Hepatocyte (in vitro differentiated cells): ENCODE measurements at regions not wholly inside any gene's neighbourhood (a gene's known extent, or its start where the extent isn't known, plus 50 kb on each side); places are given as distances from the start of the nearest gene placed in this dataset.
"Not testable (repeated sequence)": the region's sequence is repeated elsewhere in the genome, so short reads cannot be mapped to it uniquely, and the experiment has no call there.

Experiments used
- DNase-seq: peaks from one replicate; pipeline ENCODE4 v3.0.0-alpha.2; 2016; ENCODE audit warnings: low spot score
- H2AFZ ChIP-seq: fragments of 200-600 bp; sonication (generic); 2 replicates; pipeline ENCODE4 v1.6.0; 2016; ENCODE audit warnings: antibody characterized with exemption, mild to moderate bottlenecking
- H3K27ac ChIP-seq: fragments of 200-600 bp; sonication (generic); 2 replicates; pipeline ENCODE4 v1.5.1; 2016; ENCODE audit warnings: mild to moderate bottlenecking
- H3K27me3 ChIP-seq: fragments of 200-600 bp; sonication (generic); 2 replicates; pipeline ENCODE4 v1.6.1; 2016
- H3K36me3 ChIP-seq: fragments of 200-600 bp; sonication (generic); replicated peaks from 2 replicates; pipeline ENCODE4 v1.5.1; 2016; ENCODE audit warnings: low read depth; ENCODE audit not compliant: insufficient read depth
- H3K4me1 ChIP-seq: fragments of 200-600 bp; sonication (generic); 2 replicates; pipeline ENCODE4 v1.5.1; 2016; ENCODE audit warnings: mild to moderate bottlenecking, moderate library complexity; ENCODE audit not compliant: insufficient read depth
- H3K4me2 ChIP-seq: fragments of 200-600 bp; sonication (generic); 2 replicates; pipeline ENCODE4 v1.6.0; 2016
- H3K4me3 ChIP-seq: fragments of 200-600 bp; sonication (generic); 2 replicates; pipeline ENCODE4 v1.5.1; 2016; ENCODE audit warnings: mild to moderate bottlenecking
- H3K79me2 ChIP-seq: fragments of 200-600 bp; sonication (generic); 2 replicates; pipeline ENCODE4 v1.6.0; 2017; ENCODE audit warnings: mild to moderate bottlenecking
- H3K9me2 ChIP-seq: fragments of 200-600 bp; sonication (generic); replicated peaks from 2 replicates; pipeline ENCODE4 v1.6.0; 2017; ENCODE audit warnings: mild to moderate bottlenecking; ENCODE audit not compliant: insufficient read depth
- H3K9me3 ChIP-seq: fragments of 200-600 bp; sonication (generic); 2 replicates; pipeline ENCODE4 v1.5.1; 2016; ENCODE audit warnings: low read depth, mild to moderate bottlenecking
- H4K20me1 ChIP-seq: fragments of 200-600 bp; sonication (generic); 2 replicates; pipeline ENCODE4 v1.6.0; 2016; ENCODE audit warnings: mild to moderate bottlenecking; ENCODE audit not compliant: insufficient read depth, poor library complexity, severe bottlenecking
- EZH2 ChIP-seq: fragments of 200-600 bp; sonication (generic); IDR thresholded peaks from 2 replicates; pipeline ENCODE4 v1.6.1; 2016; ENCODE audit warnings: antibody characterized with exemption, mild to moderate bottlenecking, borderline replicate concordance
- EZH2phosphoT487 ChIP-seq: fragments of 200-600 bp; sonication (generic); IDR thresholded peaks from one replicate; pipeline ENCODE4 v1.6.1; 2018; ENCODE audit warnings: antibody characterized with exemption, mild to moderate bottlenecking, low read depth, moderate library complexity; ENCODE audit not compliant: unreplicated experiment, severe bottlenecking
- WGBS: methylation state at CpG from one replicate; pipeline ENCODE4 v1.1.6; 2016; ENCODE audit warnings: low lambda C conversion rate; ENCODE audit errors: missing lambda C conversion rate; 5-methylcytosine and 5-hydroxymethylcytosine counted together
- TF ChIP-seq, protein P1 (sequence below): fragments of 200-600 bp; sonication (generic); IDR thresholded peaks from 2 replicates; pipeline ENCODE4 v1.5.1; 2016; ENCODE audit warnings: antibody characterized with exemption, mild to moderate bottlenecking; ENCODE audit not compliant: poor library complexity

GRCh38 chr4:138460477-138461414, 218.6 kb upstream of the SLC7A11 start:
- H3K27ac ChIP-seq = peak overlapping the region; percentile 35
- H3K79me2 ChIP-seq = no peaks in the 10 kb centered on the region
- 75% methylated on average over 6 of the region's 6 CpGs for WGBS

DNA sequence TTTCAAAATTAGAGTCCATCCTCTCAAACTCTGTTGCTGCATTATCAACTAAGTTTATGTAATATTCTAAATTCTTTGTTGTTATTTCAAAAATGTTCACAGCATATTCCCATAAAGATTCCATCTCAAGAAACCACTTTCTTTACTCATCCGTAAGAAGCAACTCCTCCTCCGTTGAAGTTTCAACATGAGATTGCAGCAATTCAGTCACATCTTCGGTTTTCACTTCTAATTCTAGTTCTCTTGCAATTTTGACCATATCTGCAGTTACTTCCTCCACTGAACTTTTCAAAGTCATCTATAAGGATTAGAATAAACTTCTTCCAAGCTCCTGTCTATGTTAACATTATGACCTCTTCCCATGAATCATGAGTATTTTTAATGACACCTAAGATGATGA, 216.6 kb upstream of the SLC7A11 start:
- DNase-seq = no peak
- H3K79me2 ChIP-seq = no peaks in the 10 kb centered on the region
- H3K4me3 ChIP-seq = no peak overlapping the region
- WGBS = 92% methylated on average over 3 of the region's 3 CpGs
- H3K9me2 ChIP-seq = no peaks in the 10 kb centered on the region
- no peak overlapping the region for H2AFZ ChIP-seq
- TF ChIP-seq, protein P1, sequence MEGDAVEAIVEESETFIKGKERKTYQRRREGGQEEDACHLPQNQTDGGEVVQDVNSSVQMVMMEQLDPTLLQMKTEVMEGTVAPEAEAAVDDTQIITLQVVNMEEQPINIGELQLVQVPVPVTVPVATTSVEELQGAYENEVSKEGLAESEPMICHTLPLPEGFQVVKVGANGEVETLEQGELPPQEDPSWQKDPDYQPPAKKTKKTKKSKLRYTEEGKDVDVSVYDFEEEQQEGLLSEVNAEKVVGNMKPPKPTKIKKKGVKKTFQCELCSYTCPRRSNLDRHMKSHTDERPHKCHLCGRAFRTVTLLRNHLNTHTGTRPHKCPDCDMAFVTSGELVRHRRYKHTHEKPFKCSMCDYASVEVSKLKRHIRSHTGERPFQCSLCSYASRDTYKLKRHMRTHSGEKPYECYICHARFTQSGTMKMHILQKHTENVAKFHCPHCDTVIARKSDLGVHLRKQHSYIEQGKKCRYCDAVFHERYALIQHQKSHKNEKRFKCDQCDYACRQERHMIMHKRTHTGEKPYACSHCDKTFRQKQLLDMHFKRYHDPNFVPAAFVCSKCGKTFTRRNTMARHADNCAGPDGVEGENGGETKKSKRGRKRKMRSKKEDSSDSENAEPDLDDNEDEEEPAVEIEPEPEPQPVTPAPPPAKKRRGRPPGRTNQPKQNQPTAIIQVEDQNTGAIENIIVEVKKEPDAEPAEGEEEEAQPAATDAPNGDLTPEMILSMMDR = no peak
- no peak for TF ChIP-seq EZH2phosphoT487
- TF ChIP-seq EZH2 = no peak
- no peaks in the 10 kb centered on the region for H4K20me1 ChIP-seq
- no peak overlapping the region for H3K4me2 ChIP-seq
- no peaks in the 10 kb centered on the region for H3K9me3 ChIP-seq
- H3K27ac ChIP-seq = no peak overlapping the region
- H3K36me3 ChIP-seq = no peaks in the 10 kb centered on the region
- H3K4me1 ChIP-seq = no peaks in the 10 kb centered on the region
- no peaks in the 10 kb centered on the region for H3K27me3 ChIP-seq

More at GRCh38 chr4:138460477-138461414, 218.6 kb upstream of the SLC7A11 start:
- TF ChIP-seq EZH2phosphoT487 = peak; percentile 92
- TF ChIP-seq, protein P1 = no peak
- TF ChIP-seq EZH2 = no peak
- Histone ChIP-seq H3K36me3 (no peaks in the 10 kb centered on the region), H3K4me3 (no peak overlapping the region), H3K4me2 (no peak overlapping the region), H2AFZ (no peak overlapping the region), H3K27me3 (no peaks in the 10 kb centered on the region), H3K9me2 (no peaks in the 10 kb centered on the region), H3K9me3 (no peaks in the 10 kb centered on the region), H4K20me1 (no peaks in the 10 kb centered on the region), H3K4me1 (no peaks in the 10 kb centered on the region)
- peak; percentile 23 for DNase-seq

DNA sequence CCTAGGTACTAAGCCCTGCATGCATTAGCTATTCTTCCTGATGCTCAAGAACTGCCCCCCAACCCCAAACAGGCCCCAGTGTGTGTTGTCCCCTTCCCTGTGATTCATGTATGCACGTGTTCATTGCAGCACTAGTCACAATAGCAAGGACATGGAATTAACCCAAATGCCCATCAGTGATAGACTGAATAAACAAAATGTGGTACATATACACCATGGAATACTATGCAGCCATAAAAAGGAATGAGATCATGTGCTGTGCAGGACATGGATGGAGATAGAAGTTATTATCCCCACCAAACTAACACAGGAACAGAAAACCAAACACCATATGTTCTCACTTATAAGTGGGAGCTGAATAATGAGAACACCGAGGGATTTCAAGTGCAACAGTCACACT, 214.2 kb upstream of the SLC7A11 start:
- not testable (repeated sequence) for H3K36me3 ChIP-seq, H3K4me1 ChIP-seq, H3K9me3 ChIP-seq, H3K4me2 ChIP-seq, DNase-seq, H3K4me3 ChIP-seq, H4K20me1 ChIP-seq, H3K79me2 ChIP-seq, H3K27me3 ChIP-seq, H2AFZ ChIP-seq, H3K9me2 ChIP-seq
- 81% methylated on average over 2 of the region's 2 CpGs for WGBS
- peak overlapping the region; percentile 19 for H3K27ac ChIP-seq

- Histone ChIP-seq H3K27ac (no peak overlapping the region), H3K4me1 (no peaks in the 10 kb centered on the region), H3K9me2 (no peaks in the 10 kb centered on the region), H3K4me3 (no peak overlapping the region), H3K79me2 (no peaks in the 10 kb centered on the region), H3K36me3 (no peaks in the 10 kb centered on the region), H3K4me2 (no peak overlapping the region), H4K20me1 (no peaks in the 10 kb centered on the region), H3K9me3 (no peaks in the 10 kb centered on the region), H2AFZ (no peak overlapping the region), H3K27me3 (no peaks in the 10 kb centered on the region)
- DNase-seq = no peak
- WGBS = 96% methylated on average over 1 of the region's 1 CpG
- TF ChIP-seq EZH2 (no peak), EZH2phosphoT487 (no peak)
- TF ChIP-seq, protein P1 = no peak
Observed at GRCh38 chr4:138455097-138455496, 212.9 kb upstream of the SLC7A11 start.
